ENCODE measurements at regions not wholly inside any gene's neighbourhood (a gene's known extent, or its start where the extent isn't known, plus 50 kb on each side); places are given as distances from the start of the nearest gene placed in this dataset.

DNA sequence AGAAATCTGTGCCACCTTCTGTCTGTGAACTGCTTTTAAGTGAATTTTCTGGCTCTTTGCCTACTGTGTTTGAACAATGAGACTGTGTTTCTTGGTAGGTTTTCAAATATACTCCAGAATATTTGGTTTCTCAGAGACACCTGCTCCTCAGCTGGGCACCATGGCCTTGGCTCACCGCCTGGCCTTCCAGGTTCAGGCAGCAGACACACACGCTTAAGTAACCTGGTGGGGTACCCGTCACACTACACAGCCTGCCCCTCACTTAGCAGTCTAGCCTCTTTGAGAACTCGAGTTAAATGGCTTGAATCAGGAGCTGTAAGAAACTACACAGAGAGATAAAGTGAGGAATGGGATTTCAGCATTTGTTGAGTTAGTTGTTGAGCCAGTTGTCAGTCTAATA lies 530.5 kb downstream of the MTRR start:
- no peak for DNase-seq

DNA sequence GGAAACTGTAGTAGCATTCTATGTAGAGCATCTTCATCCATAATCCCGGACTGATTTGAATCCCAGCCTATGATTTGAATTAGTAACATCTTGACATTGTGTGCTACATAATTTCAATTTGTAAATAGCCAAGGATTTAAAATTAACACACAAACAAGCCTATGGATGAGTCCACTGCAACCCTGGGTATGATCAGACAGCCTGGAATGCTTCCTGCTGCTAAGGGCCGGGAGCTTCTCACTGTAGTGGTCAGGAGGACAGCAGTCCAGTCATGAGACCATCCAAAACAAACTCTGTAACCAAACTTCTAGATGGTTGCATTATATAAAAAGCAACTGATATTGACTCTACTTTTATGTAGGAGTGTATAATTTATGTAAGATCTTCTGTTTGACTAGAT lies 539.3 kb downstream of the MTRR start:
- DNase-seq = no peak

DNA sequence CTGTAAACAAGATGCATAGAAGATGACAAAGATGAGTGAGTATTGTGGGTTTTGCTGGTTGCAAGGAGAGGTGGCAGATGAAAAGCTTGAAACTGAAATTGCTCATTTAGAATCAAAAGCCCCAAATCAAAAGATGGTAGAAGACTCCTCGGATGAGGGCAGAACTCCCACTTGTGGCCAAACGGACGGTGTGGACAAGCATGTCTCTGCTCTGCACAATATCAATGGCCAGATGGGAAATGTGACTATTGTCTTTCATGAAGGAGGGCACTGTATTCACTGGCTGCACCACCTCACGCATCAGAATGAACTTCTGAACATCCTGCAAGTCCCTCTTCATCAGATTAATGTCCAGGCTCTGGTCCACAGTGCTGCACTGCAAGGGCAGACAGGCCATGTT lies 541.7 kb downstream of the MTRR start:
- no peak for DNase-seq

DNA sequence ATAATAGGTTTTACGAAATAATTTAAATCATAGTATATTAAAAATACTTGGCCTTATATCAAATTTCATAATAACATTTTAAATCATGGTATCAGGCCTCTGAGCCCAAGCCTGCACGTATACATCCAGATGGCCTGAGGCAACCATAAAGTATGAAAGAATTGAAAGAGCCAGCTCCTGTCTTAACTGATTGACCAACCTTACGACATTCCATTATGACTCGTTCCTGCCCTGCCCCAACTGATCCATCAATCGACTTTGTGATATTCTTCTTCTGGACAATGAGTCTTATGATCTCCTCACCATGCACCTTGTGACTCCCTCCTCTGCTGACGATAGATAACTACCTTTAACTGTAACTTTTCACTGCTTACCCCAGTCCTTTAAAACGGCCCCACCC lies 545.0 kb downstream of the MTRR start:
- DNase-seq = no peak

DNA sequence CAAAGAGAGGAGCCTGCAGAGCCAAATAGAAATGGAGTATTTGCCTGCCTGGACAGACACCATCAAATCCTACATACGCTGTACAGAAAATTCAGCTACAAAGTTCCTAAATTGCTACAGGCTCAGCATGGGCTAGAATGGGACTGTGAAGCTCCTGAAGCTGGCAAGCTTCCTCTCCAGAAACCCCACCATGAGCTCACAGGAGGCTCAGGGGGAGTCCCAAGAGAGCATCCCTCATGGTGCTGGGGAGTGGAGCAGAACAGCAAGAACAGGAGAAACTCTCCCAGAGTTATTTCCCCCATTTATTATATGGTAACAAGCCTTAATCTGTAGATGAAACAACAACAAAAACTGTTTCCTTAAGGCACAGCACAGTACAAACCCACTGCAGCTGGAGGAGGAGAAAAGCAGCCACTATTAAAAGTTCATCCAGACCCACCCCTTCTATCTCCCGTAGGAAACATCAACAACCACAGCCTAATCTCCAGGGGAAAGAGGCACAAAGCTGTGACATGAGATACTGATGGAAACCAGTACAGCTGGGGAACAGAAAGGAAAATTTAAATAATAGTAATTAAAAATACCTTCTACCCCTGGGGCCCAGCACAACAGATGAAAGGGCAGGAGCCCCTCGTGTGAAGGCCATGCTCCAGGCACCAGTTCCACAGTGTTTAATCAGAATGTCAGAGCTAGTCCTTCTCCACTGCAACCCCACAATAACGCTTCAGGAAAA lies 548.5 kb downstream of the MTRR start:
- DNase-seq = no peak

DNA sequence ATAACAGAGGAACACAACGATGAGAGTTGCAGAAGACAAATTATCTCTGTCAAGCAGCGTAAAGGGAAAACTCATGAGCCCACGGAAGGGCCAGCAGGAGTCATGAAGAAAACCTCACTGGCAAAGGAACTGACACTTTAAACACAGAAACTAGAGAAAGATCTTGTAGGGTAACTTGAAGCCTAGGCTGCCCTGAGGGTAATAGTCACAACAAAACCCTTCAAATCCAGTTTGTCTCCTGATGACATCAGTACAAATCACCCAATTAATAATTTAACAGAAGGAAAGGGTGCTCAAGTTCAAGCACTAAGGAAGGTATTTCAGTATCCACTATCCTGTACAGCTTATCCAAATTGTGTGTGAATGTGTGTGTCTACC lies 549.1 kb downstream of the MTRR start:
- DNase-seq = no peak

DNA sequence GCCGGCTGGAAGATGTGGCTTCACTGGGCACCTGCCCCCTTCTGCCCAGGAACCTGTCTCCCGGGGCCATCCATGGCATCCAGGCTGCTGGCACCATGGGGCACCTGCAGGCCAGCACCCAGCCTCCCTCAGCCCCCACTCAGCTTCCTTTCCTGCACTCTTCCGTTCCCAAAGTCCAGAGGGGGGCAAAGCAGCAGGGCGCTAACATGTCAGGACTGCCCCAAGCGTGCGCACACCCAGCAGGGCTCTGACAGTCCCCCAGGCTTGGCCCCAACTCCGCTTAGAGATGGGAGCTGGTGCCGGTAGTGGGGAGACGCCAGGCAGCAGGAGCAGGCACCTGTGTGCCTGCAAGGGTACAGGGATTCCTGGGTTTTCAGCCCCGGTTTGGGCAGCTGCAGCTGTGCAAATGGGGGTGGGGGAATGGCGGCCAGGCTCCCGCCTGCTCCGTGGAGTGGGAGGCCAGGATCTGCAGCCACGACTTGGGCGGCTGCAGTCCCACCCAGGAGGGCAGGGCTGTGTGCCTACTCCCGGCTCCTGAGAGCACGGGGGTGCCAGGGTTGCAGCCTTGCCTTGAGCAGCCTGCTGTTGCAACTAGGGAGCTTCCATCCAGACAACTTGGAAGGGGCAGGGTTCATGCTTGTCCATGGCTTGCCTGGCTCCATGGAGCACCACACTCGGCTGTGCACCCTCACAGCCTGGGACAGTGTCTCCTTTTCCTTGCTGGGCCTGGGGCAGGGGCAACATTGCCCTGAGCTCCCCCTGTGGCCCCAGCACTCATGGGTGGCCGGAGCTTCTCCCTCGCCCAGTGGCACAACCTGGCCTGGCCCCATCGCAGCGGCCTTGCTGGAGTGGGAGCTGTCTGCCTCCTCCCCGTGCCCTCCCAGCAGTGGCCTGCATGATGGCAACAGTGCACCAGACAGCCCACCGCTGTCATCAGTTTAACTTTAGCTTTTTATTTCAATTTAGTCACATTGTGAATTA lies 561.1 kb downstream of the MTRR start:
- no peak for DNase-seq

DNA sequence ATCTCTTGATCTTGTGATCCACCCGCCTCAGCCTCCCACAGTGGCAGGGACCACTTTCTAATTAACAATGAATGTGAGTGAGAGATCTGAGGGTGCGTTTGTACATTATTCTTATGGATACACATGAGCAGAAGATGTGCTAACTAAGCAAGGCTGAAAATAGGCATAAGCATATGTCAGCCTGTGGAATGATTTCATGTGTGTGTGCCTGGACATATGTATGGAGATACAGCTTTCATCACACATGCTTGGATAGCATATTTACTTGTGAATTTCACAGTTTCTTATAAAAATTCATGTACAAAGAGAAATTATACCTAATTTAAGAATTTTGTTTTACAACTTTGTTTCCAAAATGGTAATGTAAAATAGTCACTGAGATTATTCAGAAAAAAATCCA lies 565.6 kb downstream of the MTRR start:
- DNase-seq = no peak

DNA sequence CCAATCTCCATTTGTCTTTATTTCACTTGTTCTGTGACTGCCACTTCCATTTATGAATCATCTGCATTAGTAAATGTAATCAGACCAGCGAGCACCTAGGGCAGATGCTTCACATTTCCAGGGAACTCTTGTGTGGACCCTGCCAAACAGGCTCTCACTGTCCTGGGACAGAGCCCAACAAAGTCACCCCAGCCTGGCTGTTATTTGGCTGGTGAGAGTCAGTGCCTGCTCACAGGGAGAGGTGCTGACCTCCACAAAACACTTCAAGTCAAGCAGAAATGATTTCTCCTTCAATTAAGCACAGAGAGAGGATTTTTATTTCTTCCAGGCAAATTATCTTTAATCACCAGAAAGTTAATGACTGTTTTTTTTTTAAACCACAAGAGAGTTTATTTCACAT lies 568.0 kb downstream of the MTRR start:
- DNase-seq = no peak

DNA sequence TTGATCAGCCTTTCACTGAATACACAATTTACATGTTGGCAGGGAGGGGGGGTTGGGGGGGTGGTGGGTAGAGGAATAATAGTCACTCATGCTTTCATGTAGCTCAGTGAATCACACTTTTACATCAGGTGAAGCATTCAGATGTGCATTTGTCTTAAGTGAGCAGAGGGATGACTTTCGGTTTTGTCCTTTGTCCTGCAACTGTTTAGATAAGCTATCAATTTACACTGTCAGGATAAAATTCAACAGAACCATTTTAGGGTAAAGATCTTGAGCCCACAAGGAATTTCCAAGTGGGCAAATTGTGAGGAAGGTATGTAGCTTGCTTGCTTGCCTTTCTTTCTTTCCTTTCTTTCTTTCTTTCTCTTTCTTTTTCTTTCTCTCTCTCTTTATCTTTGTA lies 576.2 kb downstream of the MTRR start:
- no peak for DNase-seq

DNA sequence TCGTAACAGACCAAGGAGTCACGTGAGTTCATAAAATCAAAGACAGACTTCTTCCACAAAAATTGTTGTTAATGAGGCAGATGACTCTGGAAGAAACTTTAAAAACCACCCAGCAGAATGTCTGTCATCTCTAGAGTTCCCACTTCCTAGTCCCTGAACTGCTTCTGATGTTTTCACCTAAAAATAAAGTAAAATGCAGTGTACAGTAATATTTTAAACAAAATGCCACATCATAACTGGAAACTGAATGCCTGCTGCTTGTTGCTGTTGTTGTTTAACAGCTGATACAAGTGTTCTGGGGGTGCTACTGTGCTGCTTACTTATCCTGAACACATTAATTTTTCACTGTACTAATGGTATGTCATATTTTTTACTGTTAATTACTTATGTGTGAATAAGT lies 577.2 kb downstream of the MTRR start:
- no peak for DNase-seq

DNA sequence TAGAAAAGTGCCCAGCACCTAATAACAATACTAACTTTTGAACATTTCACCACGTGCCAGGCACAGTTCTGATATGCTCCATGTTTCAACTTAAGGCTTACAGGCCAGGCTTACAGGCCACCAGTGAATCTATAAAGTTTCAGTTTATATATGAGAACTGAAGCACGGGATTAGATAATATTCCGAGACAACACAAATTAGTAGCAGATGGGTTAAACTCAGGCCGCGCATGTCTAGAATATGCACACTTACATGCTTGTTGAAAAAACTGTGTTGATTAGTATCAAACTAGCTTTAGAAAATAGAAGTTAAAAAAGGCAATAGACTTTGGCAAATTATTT lies 587.9 kb downstream of the MTRR start:
- no peak for DNase-seq

DNA sequence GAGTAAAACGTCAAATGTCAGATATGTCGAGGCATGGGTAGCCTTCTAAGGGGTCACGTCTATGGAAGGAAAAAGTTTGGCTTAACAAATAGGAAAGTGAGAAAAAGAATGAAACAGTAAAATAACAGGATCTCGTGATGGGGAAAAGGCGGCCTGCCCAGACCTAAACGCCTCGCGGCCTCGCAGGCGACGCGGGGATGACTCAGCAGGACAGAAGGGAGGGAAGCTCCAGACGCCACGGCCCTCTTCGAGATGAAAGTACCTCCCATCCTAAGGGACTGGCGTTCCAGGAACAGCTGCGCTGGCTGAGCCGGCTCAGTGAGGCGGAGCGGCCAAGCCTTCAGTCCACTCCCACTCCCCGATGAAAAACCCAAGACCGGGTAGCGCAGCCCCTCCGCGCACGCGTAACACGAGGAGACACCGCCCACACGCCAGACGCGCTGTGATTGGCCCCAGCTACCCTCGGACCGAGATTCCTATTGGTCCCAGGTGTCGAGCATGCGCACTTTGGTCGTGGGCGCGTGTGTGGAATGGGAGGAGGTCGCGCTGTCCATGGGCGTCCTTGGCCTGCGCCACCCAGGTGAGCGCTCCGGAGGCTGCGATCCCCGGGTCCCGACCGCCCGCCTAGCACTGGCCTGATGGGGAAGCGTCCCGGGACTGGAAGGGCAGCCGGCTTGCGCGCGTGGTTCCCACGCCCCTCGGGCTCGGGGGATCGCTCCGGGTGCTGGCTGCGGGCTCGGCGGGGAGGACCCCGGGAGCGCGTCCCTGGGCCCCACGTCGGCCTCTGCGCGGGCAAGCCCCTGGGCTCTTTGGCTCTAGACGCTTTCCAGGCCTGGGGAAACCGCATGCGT lies 588.5 kb downstream of the MTRR start:
- DNase-seq = peak; percentile 87

DNA sequence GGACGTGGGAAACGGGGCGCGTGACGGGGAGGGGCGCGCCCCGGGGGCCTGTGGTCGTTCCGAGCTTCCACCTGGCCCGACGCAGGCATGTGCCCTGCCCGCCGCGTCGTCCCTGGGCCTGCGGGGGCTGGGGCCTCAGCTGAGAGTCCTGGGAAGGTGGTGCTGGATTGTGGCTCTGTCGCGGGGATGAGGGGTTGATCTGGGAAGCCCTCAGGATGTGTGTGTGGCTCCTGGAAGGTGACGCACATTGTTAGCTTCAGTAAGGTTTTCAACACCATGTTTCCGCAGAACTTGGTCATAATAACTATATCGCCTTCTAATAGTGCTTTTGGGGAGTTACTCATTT lies 589.1 kb downstream of the MTRR start:
- no peak for DNase-seq

DNA sequence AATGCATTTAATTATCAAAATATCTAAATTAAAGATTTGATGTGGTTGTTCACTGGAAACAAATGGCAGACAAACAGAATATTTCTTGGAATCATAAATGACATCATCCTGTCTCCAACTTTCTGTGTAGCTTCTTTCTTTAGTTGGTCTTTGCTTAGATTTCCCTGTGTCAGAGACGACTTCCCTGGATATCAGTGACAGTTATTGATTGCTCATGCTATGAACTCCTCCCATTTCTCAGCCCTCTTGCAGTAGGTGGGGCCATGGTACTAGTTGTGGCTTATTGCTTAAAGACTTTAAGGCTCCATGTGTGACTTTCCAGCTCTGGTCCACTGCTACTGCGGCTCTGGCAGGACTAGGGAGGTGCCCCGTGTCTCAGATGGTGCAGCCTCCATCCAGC lies 592.6 kb downstream of the MTRR start:
- DNase-seq = no peak

DNA sequence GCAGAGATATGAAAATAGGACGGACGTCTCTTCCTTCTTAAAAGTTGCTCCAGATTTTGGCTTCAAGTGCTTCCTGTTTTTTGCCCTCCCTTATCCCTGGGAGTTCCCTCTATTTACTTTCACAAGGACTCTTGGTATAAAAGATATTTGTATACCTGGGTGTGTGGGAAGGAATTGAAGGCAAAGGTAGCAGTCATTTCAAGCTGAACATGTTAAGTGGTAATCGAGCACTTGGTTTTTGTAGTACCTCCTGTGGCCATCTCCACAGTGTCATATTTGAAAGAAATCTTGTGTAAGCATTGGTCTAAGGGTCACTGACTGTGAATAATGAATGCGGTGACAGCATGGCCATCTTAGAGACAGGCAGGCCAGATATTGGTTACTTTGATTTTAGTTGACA lies 593.6 kb downstream of the MTRR start:
- no peak for DNase-seq

DNA sequence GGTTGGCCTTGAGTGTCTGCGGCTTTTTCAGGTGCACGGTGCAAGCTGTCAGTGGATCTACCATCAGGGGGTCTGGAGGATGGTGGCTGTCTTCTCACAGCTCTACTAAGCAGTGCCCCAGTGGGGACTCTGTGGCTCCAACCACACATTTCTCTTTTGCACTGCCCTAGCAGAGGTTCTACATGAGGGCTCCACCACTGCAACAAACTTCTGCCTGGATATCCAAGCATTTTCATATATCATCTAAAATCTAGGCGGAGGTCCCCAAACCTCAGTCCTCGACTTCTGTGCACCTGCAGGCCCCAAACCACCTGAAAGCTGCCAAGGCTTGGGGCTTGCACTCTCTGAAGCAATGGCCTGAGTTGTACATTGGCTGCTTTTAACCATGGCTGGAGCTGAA lies 601.5 kb downstream of the MTRR start:
- DNase-seq = no peak

DNA sequence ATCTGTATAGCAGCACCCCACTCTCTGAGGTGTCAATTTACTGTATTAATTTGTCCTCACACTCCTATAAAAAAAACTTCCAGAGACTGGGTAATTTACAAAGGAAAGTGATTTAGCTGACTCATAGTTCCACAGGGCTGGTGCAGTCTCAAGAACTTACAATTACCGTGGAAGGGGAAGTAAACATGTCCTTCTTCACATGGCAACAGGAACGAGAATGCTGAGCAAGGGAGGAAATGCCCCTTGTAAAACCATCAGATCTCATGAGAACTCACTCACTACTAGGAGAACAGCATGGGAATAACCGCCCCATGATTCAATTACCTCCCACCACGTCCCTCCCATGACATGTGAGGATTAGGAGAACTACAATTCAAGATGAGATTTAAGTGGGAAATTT lies 602.6 kb downstream of the MTRR start:
- no peak for DNase-seq

DNA sequence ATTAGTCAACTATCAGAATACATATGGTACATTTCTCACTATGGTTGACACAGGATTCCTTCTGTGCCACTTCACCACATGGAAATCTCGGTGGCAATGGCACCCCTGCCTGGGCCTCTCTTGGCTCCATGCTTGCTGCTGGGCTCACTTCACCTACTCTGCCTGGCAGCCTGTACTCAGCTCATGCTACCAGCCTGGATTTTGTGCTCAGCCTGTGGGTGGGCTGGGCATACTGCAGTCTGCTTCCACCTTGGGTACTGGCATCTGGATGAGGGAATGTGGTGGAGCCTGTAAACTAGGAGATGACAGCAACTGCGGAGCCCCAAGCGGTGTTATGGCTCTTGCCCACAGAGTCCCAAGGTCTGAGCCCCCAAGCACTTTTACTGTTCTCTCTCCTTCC lies 604.1 kb downstream of the MTRR start:
- no peak for DNase-seq

DNA sequence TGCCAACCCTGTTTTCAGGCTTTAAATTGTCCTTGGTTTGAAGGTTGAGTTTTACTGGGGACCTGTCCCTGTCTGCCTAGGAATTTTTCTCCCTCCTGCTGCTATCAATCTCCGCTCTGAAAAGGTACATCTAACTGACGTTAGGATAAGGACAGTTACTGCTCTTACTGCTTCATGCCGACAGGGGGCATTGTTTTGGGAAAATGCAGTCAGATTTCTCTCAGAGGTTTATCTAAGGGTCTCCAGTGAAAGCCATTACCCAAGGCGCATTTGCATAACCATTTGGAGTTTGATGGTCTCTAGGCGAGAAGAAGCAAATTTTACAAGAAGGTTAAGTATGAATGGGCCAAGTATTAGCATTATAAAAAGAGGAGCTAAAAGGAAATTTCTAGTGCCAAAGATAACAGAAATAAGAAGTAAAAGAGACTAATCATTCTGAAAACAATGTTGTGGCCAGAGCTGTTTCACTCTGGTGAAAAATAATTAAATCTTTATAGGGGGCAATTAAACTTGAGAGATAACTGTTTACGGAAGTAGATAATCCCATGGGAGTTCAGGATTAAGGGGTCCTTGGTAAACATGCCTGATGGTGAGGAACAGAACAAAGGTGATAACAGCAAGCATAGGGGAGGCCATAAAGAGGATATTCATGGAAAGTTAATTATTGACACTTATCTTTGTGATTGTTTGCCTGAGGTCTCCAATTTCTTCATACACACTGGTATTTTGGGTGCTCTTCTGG lies 605.0 kb downstream of the MTRR start:
- DNase-seq = no peak

DNA sequence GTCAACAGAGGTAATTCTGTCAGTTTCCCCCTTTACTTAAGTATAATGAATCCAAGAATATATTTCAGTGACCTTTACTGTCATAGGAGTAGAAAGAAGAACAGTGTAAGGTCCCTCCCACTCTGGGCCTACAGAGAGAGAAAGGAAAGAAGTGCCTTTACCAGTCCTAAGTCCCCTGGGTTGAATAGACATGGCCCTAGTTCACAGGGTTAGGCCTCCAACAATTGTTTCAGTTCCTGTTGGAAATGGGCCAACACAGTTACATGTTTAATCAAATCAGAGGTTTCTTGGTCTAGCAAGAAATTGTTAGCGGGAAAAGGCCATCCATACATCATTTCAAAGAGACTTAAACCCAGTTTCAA lies 605.6 kb downstream of the MTRR start:
- no peak for DNase-seq

DNA sequence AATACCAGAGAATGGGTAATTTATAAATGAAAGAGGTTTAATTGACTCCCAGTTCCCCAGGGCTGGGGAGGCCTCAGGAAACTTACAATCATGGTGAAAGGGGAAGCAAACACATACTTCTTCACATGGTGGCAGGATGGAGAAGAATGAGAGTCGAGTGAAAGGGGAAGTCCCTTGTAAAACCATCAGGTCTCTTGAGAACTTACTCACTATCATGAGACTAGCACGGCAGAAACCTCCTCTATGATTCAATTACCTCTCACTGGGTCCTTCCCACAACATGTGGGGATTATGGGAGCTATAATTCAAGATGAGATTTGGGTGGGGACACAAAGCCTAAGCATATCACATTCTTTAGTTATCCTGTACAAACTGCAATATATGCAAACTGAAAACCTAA lies 609.4 kb downstream of the MTRR start:
- DNase-seq = no peak

DNA sequence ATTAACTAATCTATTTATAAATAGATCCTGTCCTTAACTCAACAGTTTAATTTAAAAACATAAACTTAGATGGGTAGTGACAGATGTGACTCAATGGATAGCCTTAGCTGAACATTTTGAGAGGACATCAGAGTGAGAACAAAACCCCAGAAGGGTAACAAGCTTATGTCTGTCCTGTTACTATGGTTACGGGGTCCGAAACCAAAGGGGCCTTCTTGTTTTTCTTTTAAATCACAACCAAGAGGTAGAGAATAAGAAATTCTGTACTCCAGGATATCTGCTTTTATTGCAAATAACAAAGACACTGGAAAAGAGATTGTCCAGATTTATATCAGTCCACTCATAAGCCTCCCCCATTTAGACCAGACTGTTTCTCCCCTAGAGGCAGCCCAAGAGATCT lies 612.1 kb downstream of the MTRR start:
- no peak for DNase-seq

Data from CD4-positive, alpha-beta T cell treated with Interleukin-15 for 1 hour (primary cell).